HS-5 (cell line): ENCODE measurements at regions not wholly inside any gene's neighbourhood (a gene's known extent, or its start where the extent isn't known, plus 50 kb on each side); places are given as distances from the start of the nearest gene placed in this dataset.
"Not testable (repeated sequence)": the region's sequence is repeated elsewhere in the genome, so short reads cannot be mapped to it uniquely, and the experiment has no call there.

Experiments
- DNase-seq: peaks from one replicate; pipeline ENCODE4 v3.0.0-alpha.2; 2012; ENCODE audit warnings: low read depth

GRCh38 chr11:90646706-90647105, 423.9 kb upstream of the CHORDC1 start:
- no peak for DNase-seq

GRCh38 chr11:90646266-90646665, 423.4 kb upstream of the CHORDC1 start:
- DNase-seq, result no peak

- peak; percentile 33 for DNase-seq
Measured at GRCh38 chr11:90639461-90639993, 416.7 kb upstream of the CHORDC1 start.

- DNase-seq, result no peak
Measured at GRCh38 chr11:90635886-90636285, 413.0 kb upstream of the CHORDC1 start.

- no peak for DNase-seq
Measured at GRCh38 chr11:90635151-90635550, 412.3 kb upstream of the CHORDC1 start.

GRCh38 chr11:90630176-90630575, 407.3 kb upstream of the CHORDC1 start:
- DNase-seq, result peak; percentile 69

- DNase-seq, result no peak
Measured at GRCh38 chr11:90629229-90629806, 406.5 kb upstream of the CHORDC1 start.

GRCh38 chr11:90614318-90614717, 391.5 kb upstream of the CHORDC1 start:
- no peak for DNase-seq

- DNase-seq, result not testable (repeated sequence)
Measured at GRCh38 chr11:90613037-90613436, 390.2 kb upstream of the CHORDC1 start.

GRCh38 chr11:90606721-90607120, 383.9 kb upstream of the CHORDC1 start:
- no peak for DNase-seq

GRCh38 chr11:90601261-90601660, 378.4 kb upstream of the CHORDC1 start:
- no peak for DNase-seq

- no peak for DNase-seq
Measured at GRCh38 chr11:90594658-90595057, 371.8 kb upstream of the CHORDC1 start.

GRCh38 chr11:90593099-90593498, 370.2 kb upstream of the CHORDC1 start:
- DNase-seq, result no peak

GRCh38 chr11:90590286-90590685, 367.4 kb upstream of the CHORDC1 start:
- DNase-seq, result no peak

- DNase-seq, result no peak
Measured at GRCh38 chr11:90589735-90590134, 366.9 kb upstream of the CHORDC1 start.

- no peak for DNase-seq
Measured at GRCh38 chr11:90587896-90588295, 365.0 kb upstream of the CHORDC1 start.

- no peak for DNase-seq
Measured at GRCh38 chr11:90585491-90585890, 362.6 kb upstream of the CHORDC1 start.

- DNase-seq, result not testable (repeated sequence)
Measured at GRCh38 chr11:90582999-90583398, 360.1 kb upstream of the CHORDC1 start.

GRCh38 chr11:90564531-90564930, 341.7 kb upstream of the CHORDC1 start:
- no peak for DNase-seq

GRCh38 chr11:90558328-90558865, 335.5 kb upstream of the CHORDC1 start:
- no peak for DNase-seq

- DNase-seq, result no peak
Measured at GRCh38 chr11:90556606-90557005, 333.8 kb upstream of the CHORDC1 start.

- DNase-seq, result no peak
Measured at GRCh38 chr11:90556026-90556425, 333.2 kb upstream of the CHORDC1 start.

- no peak for DNase-seq
Measured at GRCh38 chr11:90555477-90555876, 332.6 kb upstream of the CHORDC1 start.

- DNase-seq, result no peak
Measured at GRCh38 chr11:90542092-90542491, 319.2 kb upstream of the CHORDC1 start.
